Testis (tissue), 2 donors: ENCODE measurements at regions not wholly inside any gene's neighbourhood (a gene's known extent, or its start where the extent isn't known, plus 50 kb on each side); places are given as distances from the start of the nearest gene placed in this dataset.

Experiments used
- DNase-seq: peaks from one replicate; pipeline ENCODE4 v3.0.0-alpha.2; 2019
- H3K27ac ChIP-seq, 2 donors: fragments of 200-600 bp; sonication (generic); one replicate each; pipeline ENCODE4 v1.5.1; 2019
- H3K27me3 ChIP-seq: fragments of 200-600 bp; sonication (generic); one replicate; pipeline ENCODE4 v1.5.1; 2019
- H3K36me3 ChIP-seq: fragments of 200-600 bp; sonication (generic); one replicate; pipeline ENCODE4 v1.5.1; 2017; ENCODE audit warnings: low read depth; ENCODE audit errors: missing control alignments
- H3K4me1 ChIP-seq: fragments of 200-600 bp; sonication (generic); one replicate; pipeline ENCODE4 v1.5.1; 2019
- H3K4me3 ChIP-seq, 2 donors: fragments of 200-600 bp; sonication (generic); one replicate each; pipeline ENCODE4 v1.5.1; 2017 to 2019
- H3K9me3 ChIP-seq: fragments of 200-600 bp; sonication (generic); one replicate; pipeline ENCODE4 v1.5.1; 2017
- CTCF ChIP-seq, 3 experiments: fragments of 450-650 bp in 2 of 3; fragments of 200-600 bp in 1 of 3; sonication (generic) in 1 of 3; IDR thresholded peaks; one replicate each; pipeline ENCODE4 v1.5.1; 2016 to 2019; ENCODE audit warnings: antibody characterized with exemption in 3 of 3, mild to moderate bottlenecking in 2 of 3, moderate library complexity in 1 of 3
- POLR2A ChIP-seq: fragments of 450-650 bp; IDR thresholded peaks from one replicate; pipeline ENCODE4 v1.6.1; 2017; ENCODE audit warnings: antibody characterized with exemption, mild to moderate bottlenecking, moderate library complexity
- WGBS, 2 donors: methylation state at CpG; one replicate each; pipeline ENCODE4 v1.1.5; 2018; 5-methylcytosine and 5-hydroxymethylcytosine counted together
- intact Hi-C: fragments of 100-400 bp; cut with DNase I; formaldehyde crosslinking; loops from one replicate; pipeline ENCODE4 v1.15.1; 2023; ENCODE audit warnings: low total_unique reads

- TF ChIP-seq POLR2A (no peak), CTCF (IDR thresholded peaks at IDR 0.05) (no peak)
- 91 to 95% methylated on average over 9 of the region's 9 CpGs for WGBS, 2 donors
- no peaks in the 10 kb centered on the region for H3K9me3 ChIP-seq
- no peak overlapping the region for H3K4me3 ChIP-seq
- no peaks in the 10 kb centered on the region for H3K27me3 ChIP-seq
- no peaks in the 10 kb centered on the region for H3K36me3 ChIP-seq
- H3K4me1 ChIP-seq, result no peaks in the 10 kb centered on the region
- H3K27ac ChIP-seq, result no peak overlapping the region
- intact Hi-C loops, result no loop called here
- DNase-seq, result no peak
These were observed 848.3 kb downstream of the TBC1D22A start for GRCh38 chr22:47610764-47611163.

GRCh38 chr22:47610281-47610680 lies 847.8 kb downstream of the TBC1D22A start:
- Histone ChIP-seq H3K4me1 (no peaks in the 10 kb centered on the region), H3K4me3 (no peak overlapping the region), H3K9me3 (no peaks in the 10 kb centered on the region), H3K36me3 (no peaks in the 10 kb centered on the region), H3K27me3 (no peaks in the 10 kb centered on the region), H3K27ac (no peak overlapping the region)
- WGBS, 2 donors, result 83 to 90% methylated on average over 11 to 12 of the region's 12 CpGs
- no peak for DNase-seq
- intact Hi-C loops, result no loop called here
- no peak for TF ChIP-seq CTCF (IDR thresholded peaks at IDR 0.05)
- TF ChIP-seq POLR2A, result no peak

GRCh38 chr22:47609653-47610052 lies 847.2 kb downstream of the TBC1D22A start:
- H3K36me3 ChIP-seq, result no peaks in the 10 kb centered on the region
- 74 to 77% methylated on average over 13 of the region's 13 CpGs for WGBS, 2 donors
- no peaks in the 10 kb centered on the region for H3K27me3 ChIP-seq
- H3K4me3 ChIP-seq, result no peak overlapping the region
- no peaks in the 10 kb centered on the region for H3K9me3 ChIP-seq
- TF ChIP-seq POLR2A, result no peak
- TF ChIP-seq CTCF (IDR thresholded peaks at IDR 0.05), result no peak
- H3K4me1 ChIP-seq, result no peaks in the 10 kb centered on the region
- intact Hi-C loops, result no loop called here
- no peak overlapping the region for H3K27ac ChIP-seq
- no peak for DNase-seq

- Histone ChIP-seq H3K27ac (no peak overlapping the region), H3K4me1 (no peaks in the 10 kb centered on the region), H3K9me3 (no peaks in the 10 kb centered on the region), H3K27me3 (no peaks in the 10 kb centered on the region), H3K4me3 (no peak overlapping the region), H3K36me3 (no peaks in the 10 kb centered on the region)
- DNase-seq, result no peak
- intact Hi-C loops, result no loop called here
- WGBS, 2 donors, result 87 to 90% methylated on average over 2 to 3 of the region's 3 CpGs
- TF ChIP-seq CTCF (IDR thresholded peaks at IDR 0.05), result no peak
- no peak for TF ChIP-seq POLR2A
These were observed 846.0 kb downstream of the TBC1D22A start for GRCh38 chr22:47608421-47608820.

- WGBS, 2 donors, result 83 to 88% methylated on average over 6 to 7 of the region's 7 CpGs
- intact Hi-C loops, result no loop called here
- DNase-seq, result no peak
- no peaks in the 10 kb centered on the region for H3K9me3 ChIP-seq
- H3K4me3 ChIP-seq, result no peak overlapping the region
- H3K27me3 ChIP-seq, result no peaks in the 10 kb centered on the region
- H3K36me3 ChIP-seq, result no peaks in the 10 kb centered on the region
- no peaks in the 10 kb centered on the region for H3K4me1 ChIP-seq
- TF ChIP-seq POLR2A, result no peak
- no peak for TF ChIP-seq CTCF (IDR thresholded peaks at IDR 0.05)
- H3K27ac ChIP-seq, result no peak overlapping the region
These were observed 845.0 kb downstream of the TBC1D22A start for GRCh38 chr22:47607486-47607885.
